Hepatocyte (in vitro differentiated cells): ENCODE measurements at regions not wholly inside any gene's neighbourhood (a gene's known extent, or its start where the extent isn't known, plus 50 kb on each side); places are given as distances from the start of the nearest gene placed in this dataset.

Source experiments
- DNase-seq: peaks from one replicate; pipeline ENCODE4 v3.0.0-alpha.2; 2016; ENCODE audit warnings: low spot score
- H2AFZ ChIP-seq: fragments of 200-600 bp; sonication (generic); 2 replicates; pipeline ENCODE4 v1.6.0; 2016; ENCODE audit warnings: antibody characterized with exemption, mild to moderate bottlenecking
- H3K27ac ChIP-seq: fragments of 200-600 bp; sonication (generic); 2 replicates; pipeline ENCODE4 v1.5.1; 2016; ENCODE audit warnings: mild to moderate bottlenecking
- H3K27me3 ChIP-seq: fragments of 200-600 bp; sonication (generic); 2 replicates; pipeline ENCODE4 v1.6.1; 2016
- H3K36me3 ChIP-seq: fragments of 200-600 bp; sonication (generic); replicated peaks from 2 replicates; pipeline ENCODE4 v1.5.1; 2016; ENCODE audit warnings: low read depth; ENCODE audit not compliant: insufficient read depth
- H3K4me1 ChIP-seq: fragments of 200-600 bp; sonication (generic); 2 replicates; pipeline ENCODE4 v1.5.1; 2016; ENCODE audit warnings: mild to moderate bottlenecking, moderate library complexity; ENCODE audit not compliant: insufficient read depth
- H3K4me2 ChIP-seq: fragments of 200-600 bp; sonication (generic); 2 replicates; pipeline ENCODE4 v1.6.0; 2016
- H3K4me3 ChIP-seq: fragments of 200-600 bp; sonication (generic); 2 replicates; pipeline ENCODE4 v1.5.1; 2016; ENCODE audit warnings: mild to moderate bottlenecking
- H3K79me2 ChIP-seq: fragments of 200-600 bp; sonication (generic); 2 replicates; pipeline ENCODE4 v1.6.0; 2017; ENCODE audit warnings: mild to moderate bottlenecking
- H3K9me2 ChIP-seq: fragments of 200-600 bp; sonication (generic); replicated peaks from 2 replicates; pipeline ENCODE4 v1.6.0; 2017; ENCODE audit warnings: mild to moderate bottlenecking; ENCODE audit not compliant: insufficient read depth
- H3K9me3 ChIP-seq: fragments of 200-600 bp; sonication (generic); 2 replicates; pipeline ENCODE4 v1.5.1; 2016; ENCODE audit warnings: low read depth, mild to moderate bottlenecking
- H4K20me1 ChIP-seq: fragments of 200-600 bp; sonication (generic); 2 replicates; pipeline ENCODE4 v1.6.0; 2016; ENCODE audit warnings: mild to moderate bottlenecking; ENCODE audit not compliant: insufficient read depth, poor library complexity, severe bottlenecking
- EZH2 ChIP-seq: fragments of 200-600 bp; sonication (generic); IDR thresholded peaks from 2 replicates; pipeline ENCODE4 v1.6.1; 2016; ENCODE audit warnings: antibody characterized with exemption, mild to moderate bottlenecking, borderline replicate concordance
- EZH2phosphoT487 ChIP-seq: fragments of 200-600 bp; sonication (generic); IDR thresholded peaks from one replicate; pipeline ENCODE4 v1.6.1; 2018; ENCODE audit warnings: antibody characterized with exemption, mild to moderate bottlenecking, low read depth, moderate library complexity; ENCODE audit not compliant: unreplicated experiment, severe bottlenecking
- WGBS: methylation state at CpG from one replicate; pipeline ENCODE4 v1.1.6; 2016; ENCODE audit warnings: low lambda C conversion rate; ENCODE audit errors: missing lambda C conversion rate; 5-methylcytosine and 5-hydroxymethylcytosine counted together
- TF ChIP-seq, protein P1 (sequence below): fragments of 200-600 bp; sonication (generic); IDR thresholded peaks from 2 replicates; pipeline ENCODE4 v1.5.1; 2016; ENCODE audit warnings: antibody characterized with exemption, mild to moderate bottlenecking; ENCODE audit not compliant: poor library complexity

DNA sequence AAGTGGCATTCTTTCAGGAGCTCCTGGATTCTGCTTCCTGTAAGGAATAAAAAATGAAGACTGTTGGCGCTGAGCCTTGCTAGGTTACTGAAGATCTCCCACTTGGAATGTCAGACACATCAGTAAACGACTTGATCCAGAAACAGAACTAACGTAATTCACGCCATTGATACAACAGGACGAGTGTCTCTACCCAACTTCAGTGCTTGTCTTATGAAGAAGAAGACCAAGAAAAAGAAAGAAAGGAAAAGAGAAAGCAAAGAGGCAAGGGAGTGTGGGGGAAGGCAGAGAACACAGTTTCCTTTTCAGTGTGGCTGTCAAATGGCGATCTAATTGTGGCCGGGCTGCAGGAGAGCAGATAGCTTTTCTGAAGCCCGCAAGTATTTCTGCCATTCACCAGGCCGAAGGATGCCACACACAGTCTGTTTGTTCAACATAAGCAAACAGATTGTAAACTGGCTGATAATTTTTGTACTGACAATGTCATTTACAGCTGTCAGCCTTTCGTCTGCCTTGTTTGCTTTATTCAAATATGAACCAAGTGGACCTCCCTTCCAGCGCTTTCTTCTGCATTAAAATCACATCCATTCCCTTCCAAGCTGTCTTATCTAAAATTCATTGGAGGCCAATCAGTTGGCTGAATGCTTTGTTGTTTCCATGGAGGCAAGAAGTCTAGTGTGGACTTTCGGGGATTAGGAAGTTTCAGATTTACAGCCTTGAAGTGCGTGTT is 180.6 kb downstream of the FOXA2 start:
- H3K9me3 ChIP-seq = no peaks in the 10 kb centered on the region
- whole genome bisulfite sequencing = 8% methylated on average over 13 of the region's 13 CpGs
- peak; percentile 23 for DNase-seq
- no peaks in the 10 kb centered on the region for H3K79me2 ChIP-seq
- H2AFZ ChIP-seq = peak overlapping the region; percentile 62
- peak overlapping the region; percentile 67 for H3K27ac ChIP-seq
- TF ChIP-seq EZH2 (no peak), EZH2phosphoT487 (no peak)
- TF ChIP-seq, protein P1, sequence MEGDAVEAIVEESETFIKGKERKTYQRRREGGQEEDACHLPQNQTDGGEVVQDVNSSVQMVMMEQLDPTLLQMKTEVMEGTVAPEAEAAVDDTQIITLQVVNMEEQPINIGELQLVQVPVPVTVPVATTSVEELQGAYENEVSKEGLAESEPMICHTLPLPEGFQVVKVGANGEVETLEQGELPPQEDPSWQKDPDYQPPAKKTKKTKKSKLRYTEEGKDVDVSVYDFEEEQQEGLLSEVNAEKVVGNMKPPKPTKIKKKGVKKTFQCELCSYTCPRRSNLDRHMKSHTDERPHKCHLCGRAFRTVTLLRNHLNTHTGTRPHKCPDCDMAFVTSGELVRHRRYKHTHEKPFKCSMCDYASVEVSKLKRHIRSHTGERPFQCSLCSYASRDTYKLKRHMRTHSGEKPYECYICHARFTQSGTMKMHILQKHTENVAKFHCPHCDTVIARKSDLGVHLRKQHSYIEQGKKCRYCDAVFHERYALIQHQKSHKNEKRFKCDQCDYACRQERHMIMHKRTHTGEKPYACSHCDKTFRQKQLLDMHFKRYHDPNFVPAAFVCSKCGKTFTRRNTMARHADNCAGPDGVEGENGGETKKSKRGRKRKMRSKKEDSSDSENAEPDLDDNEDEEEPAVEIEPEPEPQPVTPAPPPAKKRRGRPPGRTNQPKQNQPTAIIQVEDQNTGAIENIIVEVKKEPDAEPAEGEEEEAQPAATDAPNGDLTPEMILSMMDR = no peak
- H3K4me1 ChIP-seq = peaks cover 11% of the 10 kb centered on the region
- peaks cover 6% of the 10 kb centered on the region for H3K27me3 ChIP-seq
- H3K4me2 ChIP-seq = peak overlapping the region; percentile 77
- no peaks in the 10 kb centered on the region for H3K9me2 ChIP-seq
- no peaks in the 10 kb centered on the region for H4K20me1 ChIP-seq
- peak overlapping the region; percentile 12 for H3K4me3 ChIP-seq
- no peaks in the 10 kb centered on the region for H3K36me3 ChIP-seq

DNA sequence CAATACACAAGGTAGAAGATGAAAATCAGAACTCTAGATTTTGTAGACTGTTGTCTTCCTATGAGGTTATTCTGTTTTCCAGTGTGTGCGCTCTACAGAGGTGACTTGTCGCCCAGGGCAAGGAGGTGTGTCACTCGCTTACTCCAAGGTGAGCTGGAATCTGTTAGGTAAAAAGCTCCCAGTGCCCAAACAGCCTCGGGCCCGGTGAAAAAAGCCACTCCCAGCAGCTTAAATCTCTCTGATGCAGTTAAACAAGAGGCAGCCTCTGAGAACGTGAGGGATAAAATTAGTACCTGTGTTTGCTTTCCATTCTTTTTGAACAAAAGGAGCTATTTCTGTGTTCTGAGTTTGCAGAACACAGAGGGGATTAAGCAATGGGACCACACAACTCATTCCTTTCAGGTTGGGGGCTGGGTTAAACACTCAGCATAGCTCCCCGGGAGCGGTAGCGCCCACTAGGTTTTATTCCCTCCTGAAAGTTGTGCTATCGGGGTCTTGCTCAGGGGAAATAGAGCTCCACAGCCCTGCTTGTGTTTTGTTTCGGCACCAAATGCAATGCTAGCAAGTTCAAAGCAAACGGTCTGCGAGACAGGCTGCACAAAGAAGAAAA is 181.2 kb downstream of the FOXA2 start:
- Histone ChIP-seq H3K79me2 (no peaks in the 10 kb centered on the region), H3K4me3 (peak overlapping the region; percentile 12), H4K20me1 (no peaks in the 10 kb centered on the region), H3K4me2 (peak overlapping the region; percentile 77), H3K9me3 (no peaks in the 10 kb centered on the region), H2AFZ (peak overlapping the region; percentile 62), H3K27me3 (peaks cover 6% of the 10 kb centered on the region), H3K4me1 (peaks cover 11% of the 10 kb centered on the region), H3K9me2 (no peaks in the 10 kb centered on the region), H3K36me3 (no peaks in the 10 kb centered on the region), H3K27ac (peak overlapping the region; percentile 67)
- peak; percentile 21 for DNase-seq
- no peak for TF ChIP-seq EZH2
- TF ChIP-seq, protein P1 = no peak
- no peak for TF ChIP-seq EZH2phosphoT487
- WGBS = 11% methylated on average over 13 of the region's 13 CpGs

DNA sequence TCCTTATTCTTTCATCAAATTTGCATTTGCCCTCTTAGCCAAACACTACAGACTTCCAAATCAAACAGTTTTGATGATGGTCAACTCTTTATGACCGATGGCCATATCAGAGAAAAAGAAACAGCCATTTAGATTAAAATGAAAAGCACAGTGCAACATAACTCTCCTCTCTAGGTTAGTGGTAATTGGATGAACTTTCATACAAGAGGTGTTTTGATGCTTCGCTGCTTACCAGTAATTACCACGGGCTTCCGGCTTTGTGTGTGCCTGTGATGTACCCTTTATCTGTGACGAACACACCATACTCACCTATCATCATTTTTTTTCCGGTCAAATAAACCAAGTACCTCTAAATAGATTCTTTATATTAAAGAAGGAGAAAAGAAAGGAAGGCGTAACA is 181.8 kb downstream of the FOXA2 start:
- Histone ChIP-seq H3K4me3 (no peak overlapping the region), H2AFZ (no peak overlapping the region), H3K79me2 (no peaks in the 10 kb centered on the region), H3K4me1 (peaks cover 11% of the 10 kb centered on the region), H3K27ac (no peak overlapping the region), H3K36me3 (no peaks in the 10 kb centered on the region), H3K27me3 (peaks cover 6% of the 10 kb centered on the region), H3K4me2 (peak overlapping the region; percentile 77), H4K20me1 (no peaks in the 10 kb centered on the region), H3K9me3 (no peaks in the 10 kb centered on the region), H3K9me2 (no peaks in the 10 kb centered on the region)
- DNase-seq = no peak
- 82% methylated on average over 7 of the region's 7 CpGs for WGBS
- TF ChIP-seq EZH2 = no peak
- TF ChIP-seq EZH2phosphoT487 = no peak
- TF ChIP-seq, protein P1 = no peak
